CD4-positive, alpha-beta T cell (primary cell): ENCODE measurements at regions not wholly inside any gene's neighbourhood (a gene's known extent, or its start where the extent isn't known, plus 50 kb on each side); places are given as distances from the start of the nearest gene placed in this dataset.

ENCODE experiments used
- ATAC-seq: fragments of 200-7000 bp; cut with Tn5 transposase; one replicate; pipeline ENCODE4 v1.10.0; 2022; ENCODE audit warnings: mild to moderate bottlenecking; ENCODE audit not compliant: poor library complexity
- CTCF ChIA-PET: fragments of 350-600 bp; sonication (Branson Sonifier 250); formaldehyde crosslinking; loops from one replicate; lab custom pipeline; 2021; ENCODE audit warnings: antibody characterized with exemption, inconsistent platforms; lab: Charles Lee
- POLR2A ChIA-PET: fragments of 350-600 bp; sonication (Branson Sonifier 250); formaldehyde crosslinking; loops from one replicate; lab custom pipeline; 2021; ENCODE audit warnings: antibody characterized with exemption, inconsistent platforms; lab: Charles Lee
- DNase-seq, 14 experiments: peaks; one replicate each; pipeline ENCODE4 v3.0.0-alpha.2; 2013 to 2020; ENCODE audit warnings: mixed read lengths in 2 of 14
- H3K27ac ChIP-seq, 2 donors: one replicate each; pipeline versions ENCODE4 v1.5.1 to v1.7.0; 2013; ENCODE audit warnings: low read length in 2 of 2, low read depth in 1 of 2, mild to moderate bottlenecking in 1 of 2
- H3K27me3 ChIP-seq, 2 experiments: 1 replicate in 1 of 2; 2 replicates in 1 of 2; pipeline versions ENCODE4 v1.6.1 to v1.7.0; 2013; ENCODE audit warnings: low read length in 2 of 2, control low read depth in 1 of 2, mild to moderate bottlenecking in 1 of 2, moderate library complexity in 1 of 2; ENCODE audit not compliant: insufficient read depth in 2 of 2, control insufficient read depth in 1 of 2
- H3K36me3 ChIP-seq: one replicate; pipeline ENCODE4 v1.6.1; 2013; ENCODE audit warnings: low read length, control low read depth; ENCODE audit not compliant: insufficient read depth
- H3K4me1 ChIP-seq: one replicate; pipeline ENCODE4 v1.6.1; 2013; ENCODE audit warnings: low read length, control low read depth; ENCODE audit not compliant: insufficient read depth
- H3K4me3 ChIP-seq: one replicate; pipeline ENCODE4 v1.5.1; 2013; ENCODE audit warnings: mild to moderate bottlenecking, low read length, moderate library complexity
- H3K9me3 ChIP-seq, 2 experiments: 1 replicate in 1 of 2; 2 replicates in 1 of 2; pipeline versions ENCODE4 v1.6.1 to v1.7.0; 2013; ENCODE audit warnings: low read length in 2 of 2, mild to moderate bottlenecking in 2 of 2, control low read depth in 1 of 2, moderate library complexity in 1 of 2; ENCODE audit not compliant: control insufficient read depth in 1 of 2, insufficient read depth in 1 of 2
- H3K27ac Mint-ChIP-seq: one replicate; pipeline ENCODE4 v1.8.0; 2020; ENCODE audit warnings: mixed read lengths
- H3K27me3 Mint-ChIP-seq: one replicate; pipeline ENCODE4 v1.8.0; 2021; ENCODE audit warnings: mixed read lengths
- H3K36me3 Mint-ChIP-seq: one replicate; pipeline ENCODE4 v1.8.0; 2021; ENCODE audit warnings: low read depth, mixed read lengths
- H3K4me1 Mint-ChIP-seq: one replicate; pipeline ENCODE4 v1.8.0; 2021; ENCODE audit warnings: low read depth, mixed read lengths
- H3K4me3 Mint-ChIP-seq: one replicate; pipeline ENCODE4 v1.8.0; 2020; ENCODE audit warnings: mild to moderate bottlenecking, mixed read lengths
- H3K9me3 Mint-ChIP-seq: one replicate; pipeline ENCODE4 v1.8.0; 2020; ENCODE audit warnings: mixed read lengths
- intact Hi-C, 2 experiments: fragments of 100-400 bp; cut with DNase I in 1 of 2; cut with micrococcal nuclease in 1 of 2; formaldehyde crosslinking; loops; one replicate each; pipeline versions ENCODE4 v1.15.1 to v1.9.0; 2023 to 2025; cut with DNase I, micrococcal nuclease
- TF ChIP-seq, protein P1 (sequence below): fragments of 200-600 bp; IDR thresholded peaks from one replicate; pipeline ENCODE4 v1.8.0; 2022; ENCODE audit warnings: antibody characterized with exemption, mild to moderate bottlenecking

DNA sequence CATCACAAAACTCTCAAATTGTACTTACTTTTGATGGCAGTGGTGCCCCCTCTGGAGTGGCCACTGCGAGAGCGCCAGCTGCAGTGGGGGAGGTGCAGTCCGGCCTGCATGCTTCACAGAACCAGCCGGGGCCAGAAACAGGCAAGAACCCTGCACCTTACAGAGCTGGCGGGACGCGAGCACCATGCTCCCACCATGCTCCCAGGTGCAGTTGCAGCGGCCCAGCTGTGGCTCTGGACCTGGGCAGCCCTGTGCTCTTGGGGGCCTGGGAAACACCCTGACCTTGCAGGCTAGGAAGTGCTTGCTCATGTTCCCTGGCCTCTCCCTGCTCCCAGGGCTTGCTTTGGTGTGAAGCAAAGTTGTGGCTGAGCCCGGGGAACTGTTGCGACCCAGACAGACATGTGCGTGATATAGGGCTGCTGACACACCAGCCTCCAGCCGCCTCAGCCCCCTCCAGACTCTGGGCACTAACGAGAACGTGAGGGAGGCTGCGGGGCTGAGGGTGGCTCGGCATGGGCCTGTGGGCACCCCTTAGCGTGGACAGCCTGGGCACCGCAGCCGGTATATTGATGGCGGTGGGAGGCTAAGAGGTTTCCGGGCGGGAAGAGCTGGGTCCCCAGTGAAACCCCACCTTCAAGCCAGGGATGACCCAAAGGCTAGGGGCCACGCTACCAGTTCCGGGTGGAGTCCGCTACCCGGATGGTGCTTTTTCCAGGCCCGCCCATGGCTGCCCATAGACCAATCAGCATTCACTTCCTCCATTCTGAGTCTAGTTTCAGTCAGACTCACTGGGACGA lies 1809.9 kb upstream of the ACO1 start:
- Mint-ChIP-seq H3K9me3 (peaks cover 9% of the 10 kb centered on the region), H3K4me3 (no peak overlapping the region), H3K4me1 (no peaks in the 10 kb centered on the region), H3K27me3 (no peaks in the 10 kb centered on the region), H3K27ac (no peak overlapping the region), H3K36me3 (no peaks in the 10 kb centered on the region)
- POLR2A ChIA-PET: no interaction called here
- Histone ChIP-seq H3K9me3 (peaks cover 0 to 18% of the 10 kb centered on the region in 2 experiments), H3K36me3 (no peaks in the 10 kb centered on the region), H3K4me1 (no peaks in the 10 kb centered on the region), H3K27ac (no peak overlapping the region), H3K4me3 (no peak overlapping the region), H3K27me3 (no peaks in the 10 kb centered on the region)
- peak in 1 of 14 experiments; percentile 7 for DNase-seq
- no peak for ATAC-seq
- TF ChIP-seq, protein P1, sequence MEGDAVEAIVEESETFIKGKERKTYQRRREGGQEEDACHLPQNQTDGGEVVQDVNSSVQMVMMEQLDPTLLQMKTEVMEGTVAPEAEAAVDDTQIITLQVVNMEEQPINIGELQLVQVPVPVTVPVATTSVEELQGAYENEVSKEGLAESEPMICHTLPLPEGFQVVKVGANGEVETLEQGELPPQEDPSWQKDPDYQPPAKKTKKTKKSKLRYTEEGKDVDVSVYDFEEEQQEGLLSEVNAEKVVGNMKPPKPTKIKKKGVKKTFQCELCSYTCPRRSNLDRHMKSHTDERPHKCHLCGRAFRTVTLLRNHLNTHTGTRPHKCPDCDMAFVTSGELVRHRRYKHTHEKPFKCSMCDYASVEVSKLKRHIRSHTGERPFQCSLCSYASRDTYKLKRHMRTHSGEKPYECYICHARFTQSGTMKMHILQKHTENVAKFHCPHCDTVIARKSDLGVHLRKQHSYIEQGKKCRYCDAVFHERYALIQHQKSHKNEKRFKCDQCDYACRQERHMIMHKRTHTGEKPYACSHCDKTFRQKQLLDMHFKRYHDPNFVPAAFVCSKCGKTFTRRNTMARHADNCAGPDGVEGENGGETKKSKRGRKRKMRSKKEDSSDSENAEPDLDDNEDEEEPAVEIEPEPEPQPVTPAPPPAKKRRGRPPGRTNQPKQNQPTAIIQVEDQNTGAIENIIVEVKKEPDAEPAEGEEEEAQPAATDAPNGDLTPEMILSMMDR: no peak
- CTCF ChIA-PET: no interaction called here
- intact Hi-C loops: no loop called here

DNA sequence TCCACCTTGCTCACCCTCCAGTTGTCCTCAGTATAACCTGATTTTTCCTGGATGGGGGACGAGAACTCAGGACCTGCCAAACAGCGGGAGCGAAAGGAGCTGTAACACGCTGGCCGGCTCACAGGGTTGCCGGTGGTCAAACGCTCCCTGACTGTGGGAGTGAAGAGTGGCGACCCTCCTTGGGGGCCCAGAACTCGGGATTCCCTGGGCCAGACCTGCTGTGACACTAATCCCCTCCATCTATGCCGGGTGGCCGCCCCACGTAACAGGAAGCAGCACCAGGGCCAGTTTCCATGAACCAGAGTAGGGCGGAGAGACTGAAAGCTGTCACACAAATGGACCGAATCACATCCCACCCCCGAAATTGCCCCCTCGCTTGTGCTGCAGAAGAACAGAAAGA lies 1809.2 kb upstream of the ACO1 start:
- Histone ChIP-seq H3K4me1 (no peaks in the 10 kb centered on the region), H3K9me3 (peaks cover 0 to 18% of the 10 kb centered on the region in 2 experiments), H3K27me3 (no peaks in the 10 kb centered on the region), H3K36me3 (no peaks in the 10 kb centered on the region), H3K4me3 (no peak overlapping the region), H3K27ac (no peak overlapping the region)
- DNase-seq: peak in 1 of 14 experiments; percentile 3
- Mint-ChIP-seq H3K36me3 (no peaks in the 10 kb centered on the region), H3K9me3 (peaks cover 7% of the 10 kb centered on the region), H3K4me3 (no peak overlapping the region), H3K4me1 (no peaks in the 10 kb centered on the region), H3K27ac (no peak overlapping the region), H3K27me3 (no peaks in the 10 kb centered on the region)
- POLR2A ChIA-PET: no interaction called here
- intact Hi-C loops: no loop called here
- CTCF ChIA-PET: no interaction called here
- TF ChIP-seq, protein P1: no peak
- ATAC-seq: no peak

DNA sequence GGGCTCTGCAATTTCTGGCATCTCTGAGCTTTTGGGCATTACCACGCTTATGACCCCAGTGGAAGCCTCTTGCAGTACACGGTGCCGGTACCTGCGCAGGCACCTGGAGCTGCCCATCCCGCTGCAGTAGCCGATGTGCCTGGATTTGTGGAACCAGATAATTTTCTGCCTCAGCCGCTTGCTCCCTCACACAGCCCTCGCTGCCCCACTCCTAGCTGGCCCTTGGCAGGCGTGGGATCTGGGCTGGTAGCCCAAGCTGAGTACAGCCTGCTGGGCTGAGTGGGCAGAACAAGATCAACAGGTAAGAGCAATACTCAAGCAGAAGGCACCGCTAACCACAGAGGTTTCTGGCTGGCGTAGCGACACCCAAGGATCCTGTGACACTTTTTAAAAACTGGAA lies 1808.8 kb upstream of the ACO1 start:
- Mint-ChIP-seq H3K36me3 (no peaks in the 10 kb centered on the region), H3K4me1 (no peaks in the 10 kb centered on the region), H3K27me3 (no peaks in the 10 kb centered on the region), H3K4me3 (no peak overlapping the region), H3K27ac (no peak overlapping the region), H3K9me3 (peaks cover 7% of the 10 kb centered on the region)
- peak in 1 of 14 experiments; percentile 7 for DNase-seq
- TF ChIP-seq, protein P1: no peak
- intact Hi-C loops: no loop called here
- H3K9me3 ChIP-seq: peaks cover 0 to 18% of the 10 kb centered on the region in 2 experiments
- no peak overlapping the region for H3K4me3 ChIP-seq
- H3K27ac ChIP-seq: no peak overlapping the region
- POLR2A ChIA-PET: no interaction called here
- no peaks in the 10 kb centered on the region for H3K36me3 ChIP-seq
- no peaks in the 10 kb centered on the region for H3K27me3 ChIP-seq
- CTCF ChIA-PET: no interaction called here
- ATAC-seq: no peak
- no peaks in the 10 kb centered on the region for H3K4me1 ChIP-seq
